HG03045 (cell line): ENCODE measurements at regions not wholly inside any gene's neighbourhood (a gene's known extent, or its start where the extent isn't known, plus 50 kb on each side); places are given as distances from the start of the nearest gene placed in this dataset.

Experiments used
- ATAC-seq: cut with Tn5 transposase; IDR thresholded peaks from one replicate; pipeline ENCODE4 v1.9.1; 2021; ENCODE audit warnings: mild to moderate bottlenecking, moderate library complexity; ENCODE audit not compliant: unreplicated experiment

DNA sequence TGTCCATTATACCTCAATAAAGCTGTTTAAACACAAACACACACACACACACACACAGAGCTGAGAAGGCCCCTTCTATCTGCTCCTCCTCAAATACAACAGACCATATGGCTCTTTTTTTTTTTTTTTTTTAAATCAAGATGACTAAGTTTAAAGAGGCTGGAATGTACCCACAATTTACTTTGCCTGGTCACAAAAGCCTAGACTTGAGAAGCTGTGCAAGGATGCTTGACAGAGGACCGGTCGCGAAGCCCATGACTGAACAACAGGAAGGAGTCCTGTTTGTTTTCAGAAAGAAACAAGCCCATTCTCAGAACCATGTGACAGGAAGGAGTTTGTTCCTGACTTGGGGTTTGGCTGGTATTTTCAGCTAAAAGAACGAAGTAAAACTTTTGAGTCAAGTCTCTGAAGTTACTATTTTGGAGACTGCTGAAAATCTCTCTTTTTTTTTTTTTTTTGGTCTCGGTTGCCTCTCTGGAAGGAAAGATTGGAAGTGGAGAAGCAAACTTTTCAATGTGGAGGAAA, 650.9 kb upstream of the TENM3 start:
- no peak for ATAC-seq

- no peak for ATAC-seq
Observed at GRCh38 chr4:181593703-181594102, 649.5 kb upstream of the TENM3 start.

- ATAC-seq: no peak
Observed at GRCh38 chr4:181594188-181594587, 649.0 kb upstream of the TENM3 start.

DNA sequence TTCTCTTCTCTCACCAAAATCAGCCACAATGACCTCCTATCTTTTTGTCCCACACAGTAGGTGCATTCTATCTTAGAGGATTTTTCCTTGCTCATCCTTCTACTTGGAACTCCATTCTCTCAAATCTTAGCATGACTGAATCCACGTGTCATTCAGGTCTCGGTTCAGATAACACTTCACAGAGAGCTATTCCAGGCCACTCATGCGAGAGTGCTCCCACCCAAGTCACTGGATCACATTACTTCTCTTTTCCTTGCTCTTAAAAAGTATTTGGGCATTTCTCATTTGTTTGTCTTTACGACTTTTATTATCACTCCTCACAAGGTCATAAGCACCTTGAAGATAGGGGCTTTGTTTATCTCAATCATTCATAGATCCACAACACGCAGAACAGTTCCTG, 647.5 kb upstream of the TENM3 start:
- ATAC-seq: no peak

- no peak for ATAC-seq
Observed at GRCh38 chr4:181597766-181598165, 645.4 kb upstream of the TENM3 start.

- ATAC-seq: no peak
Observed at GRCh38 chr4:181599134-181599533, 644.1 kb upstream of the TENM3 start.

DNA sequence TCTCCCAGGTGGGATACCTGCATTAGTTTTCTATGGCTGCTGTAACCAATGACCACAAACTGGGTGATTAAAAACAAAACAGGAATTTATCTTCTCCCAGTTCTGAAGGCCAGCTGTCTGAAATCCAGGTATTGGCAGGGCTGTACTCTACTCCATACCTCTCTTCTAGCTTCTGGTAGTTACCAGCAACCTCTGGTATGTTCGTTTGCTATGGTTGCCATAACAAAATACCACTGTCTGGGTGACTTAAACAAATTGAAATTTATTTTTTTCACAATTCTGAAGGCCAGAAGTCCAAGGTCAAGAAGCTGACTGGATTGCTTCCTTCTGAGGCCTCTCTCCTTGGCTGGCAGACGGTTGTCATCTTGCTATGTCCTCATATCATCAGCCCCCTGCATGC, 642.1 kb upstream of the TENM3 start:
- ATAC-seq: no peak

DNA sequence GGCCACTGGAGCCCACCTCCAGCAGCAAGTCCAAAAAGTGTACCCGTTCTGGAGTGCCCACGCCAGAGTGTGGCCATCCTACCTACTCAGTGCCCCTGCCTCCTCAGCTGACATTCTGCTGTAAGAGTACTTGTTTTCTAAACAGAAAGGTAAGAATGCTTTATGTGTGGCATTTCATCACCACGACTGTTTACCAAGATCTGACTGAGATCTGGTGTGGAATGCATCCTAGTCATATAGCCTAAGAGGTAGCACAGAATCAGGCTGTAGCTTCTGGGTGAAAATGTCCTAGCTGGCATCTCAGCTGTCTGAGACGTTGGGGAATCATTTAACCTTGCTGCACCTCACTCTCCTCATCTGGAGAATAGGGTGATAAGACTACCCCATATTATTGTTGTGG, 638.7 kb upstream of the TENM3 start:
- no peak for ATAC-seq

DNA sequence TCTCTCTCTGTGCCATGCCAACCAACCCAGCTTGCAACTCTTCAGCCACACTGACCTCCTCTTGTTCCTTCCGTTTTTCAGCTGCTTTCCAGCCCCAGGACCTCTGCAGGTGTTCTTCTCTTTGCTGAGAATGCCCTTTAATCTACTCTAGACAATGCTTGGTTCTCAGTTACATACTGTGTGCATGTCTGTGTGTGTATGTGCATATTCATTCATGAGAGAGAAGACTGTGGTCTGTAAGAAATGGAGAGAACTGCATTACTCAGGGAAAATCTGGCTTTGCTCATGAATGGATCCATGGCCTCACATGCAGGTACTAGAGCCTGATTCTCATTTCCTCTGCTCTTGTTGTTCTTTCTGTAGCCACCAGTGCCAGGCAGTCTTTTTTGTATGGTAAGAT, 636.9 kb upstream of the TENM3 start:
- ATAC-seq: no peak

DNA sequence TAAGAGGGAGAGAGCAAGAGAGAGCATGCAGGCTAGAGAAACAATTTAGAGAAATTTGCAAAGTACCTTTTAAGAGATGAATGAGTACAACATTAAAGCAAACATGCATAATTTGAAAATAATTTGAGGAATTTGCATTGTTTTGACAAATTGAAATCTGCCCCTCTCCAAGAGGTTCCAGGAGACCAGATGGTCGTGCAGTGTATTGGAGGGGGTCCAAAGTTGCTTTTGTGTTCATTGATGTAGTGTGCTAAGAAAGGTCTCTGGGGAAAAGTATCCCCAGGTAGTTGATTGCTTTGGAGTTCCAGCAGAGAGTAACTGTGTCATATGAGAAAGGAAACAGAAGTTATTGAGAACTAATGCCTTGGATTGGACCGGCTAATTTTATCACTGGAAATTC, 635.0 kb upstream of the TENM3 start:
- no peak for ATAC-seq

DNA sequence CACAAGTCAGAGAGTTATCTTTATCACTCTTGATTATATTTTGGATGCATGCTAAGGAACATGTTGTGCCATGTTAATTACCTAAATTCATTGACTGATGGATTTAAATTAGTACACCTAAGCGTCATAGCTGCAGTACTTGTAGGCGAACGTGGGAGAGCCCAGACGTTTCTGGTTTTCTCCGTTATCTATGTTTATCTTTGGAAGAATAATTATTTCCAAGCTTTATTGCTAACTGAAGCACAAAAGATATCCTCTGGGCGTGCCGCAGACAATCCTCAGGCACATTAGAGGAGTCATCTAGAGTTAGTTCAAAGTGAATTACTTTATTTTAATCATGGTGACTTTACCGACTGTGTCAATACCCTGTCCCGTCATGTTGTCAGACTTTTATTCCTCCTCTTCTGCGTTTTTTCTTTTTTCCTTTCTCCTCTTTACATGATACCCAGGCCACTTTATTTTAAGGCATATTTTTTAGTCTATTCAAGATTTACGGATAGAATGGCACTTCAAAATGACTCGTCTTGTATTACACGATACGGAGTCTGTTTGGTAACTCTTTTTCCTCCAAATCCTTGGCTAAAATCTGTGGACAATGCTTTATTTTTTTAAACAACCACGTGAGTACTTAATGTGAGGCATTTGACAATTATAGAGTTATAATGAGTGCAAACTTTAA, 632.0 kb upstream of the TENM3 start:
- ATAC-seq: no peak

DNA sequence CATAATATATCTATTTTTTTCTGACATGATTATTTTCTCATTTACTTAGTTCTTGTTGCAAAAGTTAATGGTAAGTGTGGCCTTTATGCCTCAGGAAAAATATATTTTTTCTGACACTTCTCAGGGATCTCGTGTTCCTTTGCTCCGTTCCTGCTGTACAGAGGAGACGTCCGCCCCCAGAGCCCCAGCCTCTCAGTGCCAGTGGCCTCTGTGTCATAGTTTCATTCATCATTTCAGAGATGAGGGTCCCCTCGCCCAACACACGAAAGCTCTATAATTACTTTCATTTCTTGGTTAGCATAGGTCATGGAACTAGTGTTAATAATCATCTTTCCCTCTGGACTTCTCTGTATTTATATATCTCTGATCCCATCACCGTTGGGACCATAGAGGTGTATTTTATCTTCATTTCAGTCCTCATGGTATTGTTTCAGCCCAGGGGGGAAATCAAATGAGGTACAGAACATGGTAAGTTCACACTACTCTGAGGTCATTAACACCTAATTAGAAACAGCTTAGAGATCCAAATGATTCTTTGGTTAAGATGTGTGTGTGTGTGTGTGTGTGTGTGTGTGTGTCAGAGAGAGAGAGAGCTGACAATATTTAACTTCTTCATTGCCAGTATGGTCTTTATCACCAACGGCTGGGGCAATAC, 631.1 kb upstream of the TENM3 start:
- no peak for ATAC-seq

DNA sequence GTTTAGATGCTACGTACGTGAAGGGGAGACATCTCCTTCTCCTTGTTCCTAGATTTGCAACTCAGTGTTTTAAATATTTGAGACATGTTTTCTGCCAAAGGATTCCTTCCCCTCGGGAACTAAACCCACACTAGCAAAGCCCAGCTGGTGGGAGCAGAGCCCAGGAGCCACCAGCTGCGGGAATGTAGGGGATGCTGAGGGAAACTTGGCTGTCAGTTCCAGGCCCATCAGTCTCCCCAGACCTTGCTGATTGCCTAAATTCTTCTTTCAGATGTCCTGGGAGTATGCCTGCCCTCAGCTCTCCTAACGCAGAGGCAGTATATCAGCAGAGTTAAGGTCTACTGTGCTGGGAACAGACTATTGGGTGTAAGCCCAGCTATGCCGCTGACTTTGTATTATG, 630.0 kb upstream of the TENM3 start:
- ATAC-seq: no peak

DNA sequence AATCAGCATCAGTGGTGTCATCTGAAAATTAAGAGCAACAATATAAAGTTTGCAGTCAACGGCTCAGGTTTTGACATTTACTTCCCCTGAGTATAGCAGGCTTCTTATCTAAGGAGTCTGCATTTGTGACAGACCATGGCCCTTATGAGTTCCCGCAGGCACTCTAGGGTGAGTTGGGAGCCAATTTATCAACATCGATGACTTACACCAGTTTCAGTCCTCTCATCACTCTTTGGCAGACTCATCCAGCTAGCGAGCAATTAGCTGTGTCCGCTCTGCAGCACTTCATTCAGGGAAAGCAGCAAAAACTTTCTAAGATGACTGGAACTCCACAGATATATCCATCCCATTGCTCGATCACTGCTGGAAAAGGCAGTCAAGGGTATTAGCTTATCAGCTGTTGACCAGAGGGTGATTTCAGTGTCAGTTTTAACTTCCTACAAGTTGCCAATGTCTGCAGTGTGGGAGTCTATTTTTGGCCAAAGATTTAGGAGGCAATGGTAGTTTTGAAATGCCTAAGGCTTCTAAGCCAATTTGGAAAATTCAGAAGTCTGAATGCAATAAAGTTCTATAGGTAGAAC, 625.1 kb upstream of the TENM3 start:
- no peak for ATAC-seq

DNA sequence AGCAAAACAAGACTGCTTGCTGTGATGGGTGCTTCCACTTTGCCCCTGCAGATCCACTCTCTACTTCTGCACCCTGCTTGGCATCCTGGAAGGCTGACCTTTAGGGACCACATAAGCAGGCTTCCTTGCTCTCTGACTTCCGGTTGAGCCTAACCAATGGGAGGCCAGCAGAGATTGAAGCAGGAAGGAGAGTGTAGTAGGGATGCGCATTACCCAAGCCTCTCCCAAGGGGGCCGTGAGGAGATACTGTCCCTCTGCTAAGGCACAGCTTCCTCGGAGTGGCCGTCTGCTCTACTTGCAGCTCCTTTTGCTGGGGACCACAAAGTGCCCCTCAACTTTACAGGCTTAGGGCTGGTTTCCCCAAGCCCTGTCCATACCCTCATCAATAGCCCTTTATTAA, 624.3 kb upstream of the TENM3 start:
- no peak for ATAC-seq

GRCh38 chr4:181619651-181620050, 623.6 kb upstream of the TENM3 start:
- ATAC-seq: no peak

- ATAC-seq: no peak
Observed at GRCh38 chr4:181637186-181638105, 605.8 kb upstream of the TENM3 start.

- ATAC-seq: no peak
Observed at GRCh38 chr4:181643466-181643865, 599.7 kb upstream of the TENM3 start.

DNA sequence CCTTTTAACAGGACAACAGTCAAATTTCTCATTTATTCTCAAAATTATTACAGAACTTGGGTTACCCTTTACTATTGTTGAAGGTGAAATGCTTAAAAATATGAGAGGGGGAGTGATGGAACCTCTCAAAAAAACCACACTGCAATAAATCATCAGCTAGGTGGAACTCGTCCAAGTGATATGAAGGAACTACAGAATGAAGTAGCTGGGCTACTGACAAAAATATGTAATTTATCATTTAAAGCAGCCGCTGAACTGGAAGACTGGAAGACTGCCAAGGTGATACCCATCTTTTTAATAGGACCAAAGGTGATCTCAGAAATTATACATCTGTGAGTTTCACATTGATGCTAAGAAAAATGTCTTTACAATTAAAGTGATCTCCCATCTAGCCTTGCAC, 597.7 kb upstream of the TENM3 start:
- ATAC-seq: no peak

DNA sequence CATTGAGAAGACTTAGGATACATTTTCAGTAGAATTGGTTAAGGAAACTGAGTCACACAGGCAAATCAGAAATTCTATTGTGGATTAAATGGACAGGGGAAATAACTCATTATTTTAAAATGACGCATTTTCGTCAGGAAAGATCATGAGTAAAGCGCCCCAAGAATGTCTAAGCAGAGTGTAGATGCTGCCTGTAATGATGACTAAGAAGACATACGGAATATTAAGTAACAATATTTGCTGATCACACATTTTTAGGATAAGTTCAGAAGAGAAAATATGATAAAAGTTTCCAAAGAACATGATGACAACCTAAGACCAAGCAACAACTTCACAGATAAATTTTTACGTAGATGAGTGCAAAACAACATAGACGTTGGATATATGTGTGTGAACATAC, 596.3 kb upstream of the TENM3 start:
- ATAC-seq: no peak

DNA sequence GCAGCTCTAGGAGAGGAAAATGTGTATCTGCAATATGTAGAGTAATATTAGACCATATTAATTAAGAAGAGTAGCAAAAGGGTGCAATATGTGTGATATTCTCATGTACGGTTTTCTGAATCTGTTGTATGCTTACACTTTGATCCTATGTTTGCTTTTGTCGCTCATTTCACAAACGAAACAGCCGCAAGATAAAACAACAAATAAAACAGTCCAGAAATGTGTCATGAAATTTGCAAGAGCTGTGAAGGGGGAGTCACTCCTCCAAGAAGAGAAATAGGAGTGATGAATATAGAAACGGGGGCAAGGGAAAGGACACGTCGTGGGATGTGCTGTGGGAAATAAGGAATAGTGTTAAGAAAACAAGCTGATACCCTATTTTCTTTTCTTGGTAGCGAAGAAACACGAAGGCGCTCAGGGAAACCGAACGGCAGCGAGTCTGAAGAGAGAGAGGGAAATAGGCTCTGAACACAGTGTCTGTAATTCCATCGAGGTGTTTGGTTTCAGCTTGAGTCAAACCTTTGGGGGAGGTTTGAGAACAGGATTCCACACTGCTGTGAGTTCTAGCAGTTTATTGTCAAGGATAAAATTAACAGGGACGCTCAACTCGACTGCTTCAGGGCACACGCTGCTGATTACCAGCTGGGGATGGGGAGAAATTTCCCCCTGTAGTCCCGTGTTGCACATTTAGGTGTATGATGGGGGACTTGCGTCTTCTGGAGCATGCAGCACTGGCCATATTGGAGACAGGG, 595.6 kb upstream of the TENM3 start:
- ATAC-seq: no peak
